Embryonic facial prominence (tissue), 1 donor: ENCODE measurements at regions not wholly inside any gene's neighbourhood (a gene's known extent, or its start where the extent isn't known, plus 50 kb on each side); places are given as distances from the start of the nearest gene placed in this dataset.

Source experiments
- DNase-seq: peaks from one replicate; pipeline ENCODE4 v3.0.0-alpha.2; 2016; ENCODE audit errors: extremely low spot score

DNA sequence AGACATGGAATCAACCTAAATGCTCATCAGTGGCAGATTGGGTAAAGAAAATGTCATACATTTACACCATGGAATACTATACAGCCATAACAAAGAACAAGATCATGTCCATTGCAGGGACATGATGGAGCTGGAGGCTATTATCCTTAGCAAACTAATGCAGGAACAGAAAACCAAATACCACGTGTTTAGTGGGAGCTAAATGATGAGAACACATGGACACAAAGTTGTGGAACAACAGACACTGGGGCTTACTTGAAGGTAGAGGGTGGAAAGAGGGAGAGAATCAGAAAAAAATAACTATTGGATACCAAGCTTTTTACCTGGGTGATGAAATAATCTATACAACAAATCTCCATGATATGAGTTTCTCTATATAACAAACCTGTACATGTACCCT is 701.3 kb downstream of the TBC1D32 start:
- DNase-seq = no peak

DNA sequence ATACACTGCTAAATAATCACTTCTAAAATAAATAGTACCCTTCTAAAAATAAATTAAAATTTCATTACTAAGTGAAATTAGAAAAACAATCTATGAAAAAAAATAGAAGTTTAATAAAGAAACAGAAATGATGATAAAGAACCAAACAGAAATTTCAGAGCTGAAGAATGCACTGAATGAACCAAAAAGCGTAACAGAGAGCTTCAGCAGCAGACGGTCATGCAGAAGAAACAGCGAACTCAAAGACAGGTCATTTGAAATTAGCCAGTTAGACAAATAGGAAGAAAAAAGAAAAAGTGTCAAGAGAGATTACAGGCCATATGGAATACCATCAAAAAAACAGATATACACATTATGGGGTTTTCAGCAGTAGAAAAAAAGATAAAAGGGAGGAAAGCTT is 706.7 kb downstream of the TBC1D32 start:
- DNase-seq = no peak

DNA sequence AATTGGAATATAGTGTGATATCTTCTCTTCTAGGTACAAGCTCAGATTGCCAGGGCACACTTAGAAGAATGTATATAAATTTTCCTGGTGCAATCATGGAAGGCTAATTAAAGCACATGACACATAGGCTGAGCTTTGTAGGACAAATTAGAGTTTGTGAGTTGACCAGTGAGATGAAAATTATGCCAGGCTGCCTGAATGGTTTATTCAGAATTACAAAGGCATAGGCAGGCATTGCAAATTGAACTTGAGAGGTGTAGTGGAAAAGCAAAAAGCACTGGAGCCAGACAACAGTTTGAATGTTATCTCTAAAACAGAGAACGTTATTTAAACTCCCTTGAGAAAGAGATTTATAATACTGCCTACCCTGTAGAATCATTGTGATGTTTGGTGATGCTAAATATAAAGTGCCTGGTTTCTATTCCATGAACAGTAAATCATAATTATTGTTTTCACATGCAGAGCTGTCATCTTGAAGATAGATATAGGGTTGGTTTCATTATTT is 712.1 kb downstream of the TBC1D32 start:
- DNase-seq = no peak

DNA sequence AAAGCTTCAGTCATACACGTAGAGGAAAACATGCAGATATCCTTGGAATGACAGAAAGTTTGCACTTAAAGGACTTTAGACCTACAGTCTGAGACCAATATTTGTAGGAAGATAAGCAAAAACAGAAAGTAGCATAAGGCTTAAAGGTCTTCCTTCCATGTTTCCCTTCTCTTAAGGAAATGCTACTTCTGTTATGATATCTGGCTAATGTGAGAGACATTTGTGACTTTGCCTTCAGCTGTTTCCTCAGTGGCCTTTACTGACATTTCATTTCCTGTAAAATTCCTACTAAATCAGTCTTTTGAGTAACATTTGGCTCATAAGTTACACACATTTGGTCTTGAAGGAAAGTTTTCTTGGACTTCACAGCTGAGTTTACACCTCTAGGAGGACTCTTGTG is 713.4 kb downstream of the TBC1D32 start:
- no peak for DNase-seq

DNA sequence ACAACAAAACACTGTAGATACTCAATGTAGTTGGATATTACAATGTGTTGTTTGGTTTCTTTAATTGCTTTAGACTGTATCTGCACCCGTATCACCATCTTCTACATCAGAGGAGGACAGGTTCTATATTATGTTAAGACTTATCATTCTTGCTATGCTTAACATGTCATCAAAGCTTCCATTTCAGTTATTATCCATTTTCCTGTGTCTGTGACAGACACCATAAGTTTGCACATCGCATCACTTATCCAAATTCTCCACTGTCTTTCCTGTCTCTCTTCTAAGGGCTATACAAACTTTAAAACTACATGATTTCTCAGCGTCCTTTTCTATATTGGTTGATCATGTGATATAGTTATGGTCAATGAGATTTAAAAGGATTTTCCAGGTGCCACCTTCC is 719.0 kb downstream of the TBC1D32 start:
- DNase-seq = no peak

DNA sequence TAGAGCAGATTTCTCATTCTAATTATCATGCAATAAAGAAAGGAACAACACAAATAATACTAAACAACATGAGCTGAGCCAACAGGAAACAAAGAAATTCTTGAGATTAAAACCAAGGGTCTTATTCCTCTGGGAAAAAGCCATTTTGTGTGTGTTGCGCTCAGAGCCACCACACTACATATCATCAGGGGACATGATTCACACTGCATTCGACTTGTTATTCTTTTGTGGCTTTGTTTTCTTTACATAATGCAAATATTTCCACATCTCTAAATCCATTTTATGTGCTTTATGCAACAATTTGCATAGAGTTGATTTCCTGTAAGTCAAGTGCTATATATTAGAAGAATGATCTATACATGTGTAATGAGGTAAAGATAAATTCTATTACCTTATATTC is 719.6 kb downstream of the TBC1D32 start:
- DNase-seq = no peak

DNA sequence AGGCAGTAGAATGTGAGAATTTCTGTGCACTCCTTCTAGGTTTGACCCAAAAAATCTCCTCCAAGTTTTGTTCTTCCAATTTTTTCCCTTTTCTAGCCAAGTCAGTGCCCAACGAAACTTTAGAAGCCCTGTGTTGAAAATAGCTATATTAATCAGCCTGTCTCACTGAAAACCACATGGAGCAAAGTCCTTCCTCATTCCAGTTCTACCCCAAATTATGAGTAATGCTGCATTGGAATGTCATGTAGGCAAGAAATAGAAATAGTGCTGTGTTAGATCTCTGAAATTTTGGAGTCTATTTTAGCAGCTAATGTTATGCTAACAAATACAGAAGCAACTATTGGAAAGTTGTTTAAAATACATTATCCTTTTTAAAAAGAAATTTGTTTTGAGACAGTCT is 725.5 kb downstream of the TBC1D32 start:
- DNase-seq = no peak

DNA sequence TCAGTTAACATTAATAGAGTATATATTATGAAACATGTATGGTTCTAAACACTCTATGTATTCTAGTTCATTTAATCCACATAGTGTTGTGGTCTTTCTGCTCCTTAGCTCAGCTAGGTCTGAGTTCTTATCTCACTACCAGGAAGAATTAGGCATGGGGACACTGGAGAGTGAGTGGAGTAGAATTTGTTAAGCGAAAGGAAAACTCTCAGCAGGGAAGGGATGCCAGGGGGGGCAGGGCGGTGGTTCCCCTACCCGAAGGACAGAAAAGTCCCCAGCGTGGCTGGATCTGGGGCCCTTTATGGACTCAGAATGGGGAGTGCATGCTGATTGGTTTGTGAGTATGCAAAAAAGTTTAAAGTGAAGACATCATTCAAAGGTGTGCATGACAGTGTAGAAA is 727.5 kb downstream of the TBC1D32 start:
- DNase-seq = no peak

DNA sequence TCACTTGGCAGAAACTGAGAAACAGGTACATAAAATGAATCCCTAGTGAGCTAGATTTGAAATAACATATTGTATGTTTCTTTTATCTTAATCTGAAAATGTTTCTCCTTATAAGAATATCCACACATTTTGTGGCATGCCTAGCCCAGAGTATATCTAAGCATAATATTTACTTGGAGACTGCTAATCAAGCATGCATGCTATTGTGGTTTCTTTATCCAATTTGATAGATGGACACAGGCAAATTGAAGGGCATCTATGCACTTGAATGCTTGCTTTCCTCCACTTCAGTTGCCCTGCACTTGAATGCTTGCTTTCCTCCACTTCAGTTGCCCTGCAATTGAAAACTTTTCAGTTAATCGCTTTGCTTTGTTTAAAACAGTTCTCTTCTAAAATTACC is 729.8 kb downstream of the TBC1D32 start:
- DNase-seq = no peak

DNA sequence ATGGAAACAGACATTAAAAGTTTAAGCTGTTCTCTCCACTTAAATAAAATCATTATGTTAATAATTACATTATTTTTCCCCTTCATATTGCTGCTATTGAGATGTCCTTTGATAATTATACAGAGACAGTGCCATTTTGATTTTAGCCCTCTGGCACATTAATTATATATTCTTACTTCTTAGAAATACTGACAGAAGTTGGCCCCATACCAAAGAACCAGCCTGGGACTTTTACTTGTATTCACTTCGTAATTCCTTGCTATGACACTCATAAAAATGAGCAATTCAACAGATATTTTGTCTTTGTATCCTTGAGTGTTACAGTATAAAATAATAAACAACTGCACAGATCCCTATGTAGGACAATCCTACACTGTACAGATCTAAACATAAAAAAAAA is 743.7 kb downstream of the TBC1D32 start:
- no peak for DNase-seq

DNA sequence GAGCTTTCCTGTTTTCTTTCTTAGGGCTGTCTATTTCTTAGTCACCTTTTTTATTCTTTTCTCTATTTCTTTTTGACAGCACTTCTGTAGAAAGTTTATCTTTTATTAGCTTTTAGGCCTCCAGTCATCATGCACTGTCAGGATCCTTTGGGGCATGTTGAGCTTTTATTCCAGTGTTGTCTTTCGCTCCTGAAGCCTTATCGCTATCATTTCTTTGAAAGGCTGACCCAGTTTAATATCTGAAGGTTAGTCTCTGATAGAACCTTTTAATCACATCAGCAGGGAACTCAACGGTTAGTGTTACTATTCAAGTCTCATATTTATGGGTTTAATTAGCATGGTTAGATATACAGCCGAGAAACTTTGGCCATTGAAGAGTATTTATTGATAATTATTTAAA is 745.9 kb downstream of the TBC1D32 start:
- no peak for DNase-seq

DNA sequence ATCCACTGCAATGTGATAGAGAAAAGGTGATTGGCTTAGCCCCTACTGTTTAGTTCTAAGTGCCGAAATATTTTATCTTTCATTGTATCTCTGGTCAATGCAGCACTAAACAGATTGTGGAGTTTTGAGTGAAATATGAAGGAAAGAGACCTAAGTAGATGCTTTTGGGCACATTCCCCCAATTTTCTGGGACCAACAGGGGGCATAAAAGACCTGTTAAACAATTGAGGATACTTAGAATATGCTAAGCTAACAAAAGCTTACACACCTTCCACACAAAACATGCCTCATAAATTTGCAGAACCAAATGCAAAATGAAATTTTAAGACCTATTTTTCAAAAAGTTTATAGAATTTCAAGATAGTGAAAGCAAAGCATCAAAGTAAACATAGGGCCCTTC is 746.9 kb downstream of the TBC1D32 start:
- no peak for DNase-seq

DNA sequence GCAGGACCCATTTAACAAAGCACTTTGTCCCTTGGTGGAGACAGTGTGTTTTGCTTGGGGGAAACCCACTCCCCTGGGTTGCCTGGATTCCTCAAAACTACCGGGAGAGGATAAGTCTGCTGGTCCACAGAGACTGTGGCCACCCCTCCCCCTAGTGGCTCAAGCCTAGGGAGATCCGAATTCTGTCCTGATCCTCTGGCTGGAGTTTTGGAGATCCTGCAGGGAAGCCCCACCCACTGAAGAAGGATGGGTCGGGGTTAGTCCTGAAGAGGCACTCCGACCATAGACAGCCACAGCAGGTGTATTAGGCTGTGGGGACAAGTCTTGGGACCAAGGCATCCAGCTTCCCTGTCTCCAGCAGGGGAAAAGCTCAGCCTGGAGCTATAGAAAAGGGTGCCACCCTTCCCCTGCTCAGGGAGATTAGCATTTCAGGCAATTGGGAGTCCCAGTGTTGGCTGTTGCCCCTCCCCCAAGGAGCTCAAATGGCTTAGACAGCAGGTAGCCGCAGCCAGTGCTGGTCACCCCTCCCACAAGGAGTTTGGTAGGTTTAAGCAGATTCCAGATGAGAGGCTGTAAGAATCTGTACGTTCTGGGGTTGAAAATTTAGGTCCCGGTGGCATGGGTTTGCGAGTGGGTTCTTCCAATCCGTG is 750.0 kb downstream of the TBC1D32 start:
- no peak for DNase-seq

DNA sequence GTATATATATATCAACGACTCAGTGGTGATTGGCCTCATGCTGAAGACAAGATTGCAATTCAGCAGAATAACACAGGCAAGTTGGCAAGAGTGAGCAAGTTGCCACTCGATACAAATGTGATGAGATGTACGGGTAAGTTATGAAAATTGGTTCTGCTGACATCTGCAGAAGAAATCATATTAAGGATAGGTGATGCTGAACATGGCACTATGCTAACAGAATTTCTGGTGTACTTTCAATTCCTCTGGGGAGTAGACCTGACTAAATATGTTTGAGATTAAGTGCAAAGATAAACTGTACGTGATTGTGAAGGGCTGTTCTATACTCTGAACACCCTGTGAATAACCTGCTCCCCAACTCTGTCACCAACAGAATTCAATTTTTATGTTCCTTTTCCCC is 758.2 kb downstream of the TBC1D32 start:
- no peak for DNase-seq

DNA sequence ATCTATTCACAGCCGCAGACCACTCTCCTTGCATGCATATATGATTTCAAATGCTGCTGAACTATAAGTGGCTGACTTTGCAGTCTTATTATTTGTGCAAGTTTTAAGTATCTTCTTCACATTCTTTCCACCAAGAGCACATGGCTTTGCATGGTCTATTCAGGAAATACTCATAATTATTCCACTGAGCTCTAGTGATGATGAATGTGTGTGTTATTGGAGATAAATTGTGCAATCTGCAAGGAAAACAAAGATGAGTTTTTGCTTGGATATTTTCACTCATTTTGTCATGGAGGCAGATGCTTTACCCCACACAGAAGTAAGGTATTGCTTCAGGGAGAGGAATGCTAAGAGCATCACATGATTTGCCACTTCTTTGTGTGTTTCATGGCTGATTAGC is 764.6 kb downstream of the TBC1D32 start:
- no peak for DNase-seq

DNA sequence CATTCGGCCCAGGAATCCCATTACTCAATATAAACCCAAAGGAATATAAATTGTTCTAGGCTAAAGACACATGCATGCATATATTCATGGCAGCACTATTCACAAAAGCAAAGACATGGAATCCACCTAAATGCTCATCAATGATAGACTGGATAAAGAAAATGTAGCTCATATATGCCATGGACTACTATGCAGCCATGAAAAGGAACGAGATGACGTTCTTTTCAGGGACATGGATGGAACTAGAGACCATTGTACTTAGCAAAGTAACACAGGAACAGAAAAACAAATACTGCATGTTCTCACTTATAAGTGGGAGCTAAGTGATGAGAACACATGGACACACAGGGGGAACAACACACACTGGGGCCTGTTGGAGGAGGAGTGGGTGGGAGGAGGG is 769.5 kb downstream of the TBC1D32 start:
- no peak for DNase-seq

DNA sequence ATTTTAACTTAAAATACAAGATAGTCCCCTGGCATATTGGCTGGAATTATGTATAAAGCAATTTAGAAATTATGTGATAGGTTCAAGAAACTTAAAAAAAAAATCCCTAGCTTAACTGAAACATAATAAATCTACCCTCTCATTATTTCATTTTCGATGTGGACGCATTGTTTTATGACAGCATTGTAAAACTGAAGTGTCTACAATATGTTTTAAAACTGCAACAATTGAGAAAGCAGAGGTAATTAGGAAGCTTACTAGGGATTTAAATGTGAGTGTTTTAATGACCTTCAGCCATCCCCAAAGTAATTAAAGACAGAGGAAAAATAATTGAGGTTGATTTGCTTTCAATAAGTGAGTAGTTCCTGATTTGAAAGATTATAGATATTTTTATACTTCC is 776.0 kb downstream of the TBC1D32 start:
- DNase-seq = no peak

DNA sequence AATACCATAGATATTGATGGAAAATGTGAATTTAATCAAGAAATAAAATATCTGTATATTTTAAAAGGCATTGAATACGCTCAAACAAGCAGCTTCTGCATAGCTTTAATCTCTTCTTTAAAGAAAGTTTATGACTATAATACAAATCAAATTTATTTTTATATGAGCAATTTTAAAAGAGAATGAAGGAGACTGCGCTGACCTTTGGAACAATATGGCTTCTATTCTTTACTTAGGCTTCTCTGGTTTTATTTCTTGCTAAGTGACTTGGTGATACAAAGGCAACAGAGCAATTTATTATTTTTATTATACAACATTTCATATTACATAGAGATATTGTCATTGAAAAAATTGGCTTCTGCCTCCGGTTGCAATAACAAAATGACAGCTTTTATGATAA is 776.7 kb downstream of the TBC1D32 start:
- no peak for DNase-seq

DNA sequence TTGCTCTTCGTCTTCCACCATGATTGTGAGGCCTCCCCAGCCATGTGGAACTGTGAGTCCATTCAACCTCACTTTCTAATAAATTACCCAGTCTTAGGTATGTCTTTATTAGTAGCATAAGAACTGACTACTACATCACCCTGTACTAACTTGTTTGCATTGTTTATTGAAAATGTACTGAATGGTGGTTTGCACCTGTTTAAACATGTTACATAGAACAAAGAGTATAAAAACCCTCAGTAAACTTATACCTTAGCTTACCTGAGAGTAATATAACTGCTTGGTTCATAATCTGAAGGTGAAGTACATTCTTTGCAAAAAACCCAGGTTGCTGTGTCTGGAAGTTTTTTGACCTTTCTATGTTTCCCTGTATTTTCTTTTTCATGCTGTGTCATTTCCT is 777.8 kb downstream of the TBC1D32 start:
- DNase-seq = no peak

DNA sequence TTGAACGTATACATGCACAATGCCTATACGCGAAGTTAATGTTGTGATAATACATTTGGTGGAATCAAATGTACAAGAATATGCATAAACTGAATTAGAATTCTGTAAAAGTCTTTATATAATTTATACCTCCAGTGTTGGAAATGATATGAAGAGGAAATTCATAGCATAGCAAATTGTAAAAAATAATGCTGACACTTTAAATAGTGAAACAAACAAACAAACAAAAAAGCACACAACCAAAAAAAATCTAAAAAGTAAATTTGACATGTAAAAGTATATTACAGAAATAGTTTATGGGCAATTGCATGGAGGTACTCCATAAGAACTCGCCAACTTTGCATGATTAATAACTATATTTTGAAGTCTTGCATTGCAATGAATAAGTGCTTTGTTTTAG is 780.9 kb downstream of the TBC1D32 start:
- DNase-seq = no peak

DNA sequence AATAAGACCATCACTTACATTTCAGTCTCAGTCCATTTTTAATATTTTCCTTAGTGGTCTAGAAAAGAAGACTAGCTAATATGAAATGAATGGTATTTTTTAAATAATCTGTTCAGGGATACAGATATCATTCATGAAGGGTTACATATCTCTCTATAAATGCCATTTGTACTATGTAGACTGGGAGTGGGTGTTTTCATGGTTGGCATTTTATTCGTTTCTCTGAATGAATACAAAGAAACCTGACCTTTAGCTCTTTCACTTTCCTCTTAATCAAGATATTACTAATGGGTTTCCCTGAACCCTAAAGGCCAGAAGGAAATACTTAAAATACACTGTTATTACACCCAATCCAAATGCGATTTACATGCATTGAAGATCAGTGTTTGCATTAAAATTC is 788.9 kb downstream of the TBC1D32 start:
- DNase-seq = no peak

DNA sequence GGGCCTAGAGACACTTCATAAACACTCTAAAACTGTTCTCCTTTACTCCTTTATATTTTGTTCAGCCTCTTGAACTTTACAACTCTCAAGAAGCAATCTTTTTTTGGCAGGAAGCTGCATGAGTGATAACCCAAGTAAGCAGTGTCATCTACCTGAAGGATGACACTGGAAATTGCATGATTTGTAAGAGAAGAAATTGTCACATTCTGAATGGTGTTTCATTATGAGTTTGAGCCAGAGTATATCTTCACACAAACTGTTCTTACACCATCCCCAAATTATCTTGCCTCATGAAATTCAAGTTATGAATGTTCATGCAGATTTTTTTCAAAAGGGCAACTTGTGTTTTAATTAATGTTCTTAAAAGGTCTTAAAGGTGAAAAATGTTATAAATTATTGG is 799.3 kb downstream of the TBC1D32 start:
- no peak for DNase-seq

DNA sequence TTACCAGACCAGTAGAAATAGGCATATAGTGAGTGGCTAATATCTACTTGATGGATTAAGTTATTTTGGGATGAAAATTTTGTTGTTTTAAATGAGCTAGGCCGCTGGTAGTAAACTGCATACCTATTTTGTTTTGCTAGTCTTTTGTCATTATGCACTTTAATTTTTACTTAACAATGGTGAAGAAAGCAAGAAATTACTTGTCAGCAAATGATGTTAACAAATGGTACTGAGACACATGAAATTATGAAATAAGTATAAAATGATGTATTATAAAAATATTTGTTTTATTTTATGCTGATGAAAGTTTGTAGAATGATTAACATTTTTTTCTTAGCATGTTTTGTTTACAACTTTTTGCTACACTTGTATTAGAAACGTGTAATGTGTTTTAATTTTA is 807.7 kb downstream of the TBC1D32 start:
- DNase-seq = no peak

DNA sequence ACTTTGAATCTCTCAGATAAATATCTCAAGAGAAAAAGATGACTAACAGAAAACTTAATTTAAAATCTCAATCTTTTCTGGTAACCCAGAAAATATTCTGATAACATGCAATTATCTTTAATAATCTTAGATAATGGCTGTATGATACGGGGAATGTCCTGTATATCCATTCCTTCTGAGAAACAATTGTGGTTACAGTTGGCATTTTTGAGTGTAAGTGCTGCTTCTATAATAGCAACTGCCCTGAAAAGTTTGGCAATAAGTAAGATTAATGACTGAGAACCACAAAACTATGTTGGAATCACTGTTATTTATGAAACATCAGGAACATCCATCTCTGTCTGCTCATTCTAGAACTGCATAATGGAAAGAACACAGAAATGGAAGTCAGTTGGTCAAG is 819.7 kb downstream of the TBC1D32 start:
- DNase-seq = no peak
